Spinal cord (tissue), 9 donors: ENCODE measurements at regions not wholly inside any gene's neighbourhood (a gene's known extent, or its start where the extent isn't known, plus 50 kb on each side); places are given as distances from the start of the nearest gene placed in this dataset.
A peak's percentile ranks its signal among the peaks of the same experiment; 100 is the strongest.

Experiments
- DNase-seq, 6 donors: peaks; one replicate each; pipeline versions ENCODE4 v3.0.0 to v3.0.0-alpha.2; 2013 to 2015; ENCODE audit warnings: low spot score in 6 of 6, low read depth in 4 of 6
- H3K27ac ChIP-seq: one replicate; pipeline ENCODE4 v1.5.1; 2013; ENCODE audit warnings: low read depth, low read length, control low read depth
- H3K27me3 ChIP-seq: one replicate; pipeline ENCODE4 v1.6.1; 2013; ENCODE audit warnings: low read length; ENCODE audit not compliant: control insufficient read depth, insufficient read depth
- H3K36me3 ChIP-seq: one replicate; pipeline ENCODE4 v1.6.1; 2013; ENCODE audit warnings: low read length; ENCODE audit not compliant: control insufficient read depth, insufficient read depth
- H3K4me1 ChIP-seq: one replicate; pipeline ENCODE4 v1.6.1; 2013; ENCODE audit warnings: low read length; ENCODE audit not compliant: control insufficient read depth, insufficient read depth
- H3K4me3 ChIP-seq: one replicate; pipeline ENCODE4 v1.5.1; 2013; ENCODE audit warnings: low read depth, low read length, control low read depth
- H3K9me3 ChIP-seq: one replicate; pipeline ENCODE4 v1.6.1; 2013; ENCODE audit warnings: low read length; ENCODE audit not compliant: control insufficient read depth, insufficient read depth
- WGBS: methylation state at CpG from one replicate; pipeline ENCODE4 v1.1.5; 2013; ENCODE audit warnings: missing lambda C conversion rate; ENCODE audit not compliant: insufficient coverage; 5-methylcytosine and 5-hydroxymethylcytosine counted together
- donor health status: healthy.

GRCh38 chr3:24857945-24858344 is 363.3 kb upstream of the THRB start:
- no peak overlapping the region for H3K4me3 ChIP-seq
- no peaks in the 10 kb centered on the region for H3K36me3 ChIP-seq
- H3K9me3 ChIP-seq = no peaks in the 10 kb centered on the region
- DNase-seq = no peak
- no peaks in the 10 kb centered on the region for H3K27me3 ChIP-seq
- no peaks in the 10 kb centered on the region for H3K4me1 ChIP-seq
- no CpG with 5 or more reads among the region's 1 CpG for WGBS
- H3K27ac ChIP-seq = no peak overlapping the region

- Histone ChIP-seq H3K4me1 (no peaks in the 10 kb centered on the region), H3K27ac (no peak overlapping the region), H3K36me3 (no peaks in the 10 kb centered on the region), H3K4me3 (no peak overlapping the region), H3K27me3 (no peaks in the 10 kb centered on the region), H3K9me3 (no peaks in the 10 kb centered on the region)
- 65% methylated on average over 4 of the region's 5 CpGs for WGBS
- DNase-seq = peak in 3 of 6 donors; percentile 17 to 92 (median 17)
Measured at GRCh38 chr3:24863215-24863614, 368.6 kb upstream of the THRB start.

- WGBS = no CpG with 5 or more reads among the region's 4 CpGs
- H3K27ac ChIP-seq = no peak overlapping the region
Measured at GRCh38 chr3:24867783-24868182, 373.1 kb upstream of the THRB start.

GRCh38 chr3:24881239-24881638 is 386.6 kb upstream of the THRB start:
- DNase-seq = no peak
- no peaks in the 10 kb centered on the region for H3K27me3 ChIP-seq
- no peak overlapping the region for H3K4me3 ChIP-seq
- H3K4me1 ChIP-seq = no peaks in the 10 kb centered on the region
- H3K27ac ChIP-seq = no peak overlapping the region
- WGBS = no CpG with 5 or more reads among the region's 2 CpGs
- no peaks in the 10 kb centered on the region for H3K36me3 ChIP-seq
- no peaks in the 10 kb centered on the region for H3K9me3 ChIP-seq

More at GRCh38 chr3:24867783-24868182, 373.1 kb upstream of the THRB start:
- Histone ChIP-seq H3K9me3 (no peaks in the 10 kb centered on the region), H3K4me3 (no peak overlapping the region), H3K36me3 (no peaks in the 10 kb centered on the region), H3K27me3 (no peaks in the 10 kb centered on the region), H3K4me1 (no peaks in the 10 kb centered on the region)
- DNase-seq = peak in 1 of 6 donors; percentile 53

DNA sequence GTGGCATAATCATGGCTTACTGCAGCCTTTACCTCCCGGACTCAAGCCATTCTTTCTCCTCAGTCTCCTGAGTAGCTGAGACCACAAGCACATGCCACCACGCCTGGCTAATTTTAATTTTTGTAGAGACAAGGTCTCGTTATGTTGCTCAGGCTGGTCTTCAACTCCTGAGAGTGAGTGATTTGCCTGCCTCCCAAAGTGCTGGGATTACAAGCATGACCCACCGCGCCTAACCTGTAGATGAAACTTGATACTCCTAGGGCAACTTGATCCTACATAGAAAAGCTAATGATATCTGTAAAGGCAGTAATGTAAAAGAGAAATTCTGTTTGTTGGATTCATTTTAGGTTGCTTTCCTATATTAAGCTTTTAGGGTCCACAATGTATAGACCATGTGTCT is 391.9 kb upstream of the THRB start:
- H3K4me1 ChIP-seq = no peaks in the 10 kb centered on the region
- H3K27me3 ChIP-seq = no peaks in the 10 kb centered on the region
- 89% methylated on average over 3 of the region's 5 CpGs for WGBS
- no peak for DNase-seq
- no peak overlapping the region for H3K27ac ChIP-seq
- no peak overlapping the region for H3K4me3 ChIP-seq
- H3K36me3 ChIP-seq = no peaks in the 10 kb centered on the region
- H3K9me3 ChIP-seq = no peaks in the 10 kb centered on the region

DNA sequence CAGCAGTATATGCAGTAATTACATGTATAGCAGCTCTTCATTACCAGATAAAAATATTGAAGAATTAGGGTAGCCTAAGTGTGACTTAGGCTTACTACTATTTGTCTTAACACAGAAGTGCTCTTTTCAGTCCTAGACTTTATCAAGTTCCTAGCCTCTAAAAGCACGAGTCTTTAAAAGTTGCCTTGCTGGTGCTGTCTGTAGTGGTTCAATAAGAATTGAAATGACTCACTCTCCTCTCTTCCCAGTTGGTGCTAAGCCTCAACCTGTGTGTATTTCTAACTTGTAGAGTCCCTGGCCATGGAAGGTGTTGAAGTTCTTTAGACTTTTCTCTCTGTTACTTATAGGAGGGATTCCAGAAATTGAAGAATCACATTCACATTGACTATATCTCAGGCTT is 395.4 kb upstream of the THRB start:
- H3K9me3 ChIP-seq = no peaks in the 10 kb centered on the region
- WGBS = no CpG with 5 or more reads among the region's 1 CpG
- no peaks in the 10 kb centered on the region for H3K4me1 ChIP-seq
- DNase-seq = no peak
- no peaks in the 10 kb centered on the region for H3K36me3 ChIP-seq
- no peak overlapping the region for H3K4me3 ChIP-seq
- no peaks in the 10 kb centered on the region for H3K27me3 ChIP-seq
- H3K27ac ChIP-seq = no peak overlapping the region

- Histone ChIP-seq H3K4me1 (no peaks in the 10 kb centered on the region), H3K36me3 (no peaks in the 10 kb centered on the region), H3K4me3 (no peak overlapping the region), H3K9me3 (no peaks in the 10 kb centered on the region), H3K27me3 (no peaks in the 10 kb centered on the region), H3K27ac (no peak overlapping the region)
- 80% methylated on average over 1 of the region's 4 CpGs for WGBS
- DNase-seq = peak in 1 of 6 donors; percentile 16
Measured at GRCh38 chr3:24899373-24899772, 404.7 kb upstream of the THRB start.

GRCh38 chr3:24899901-24900603 is 405.4 kb upstream of the THRB start:
- no peak overlapping the region for H3K4me3 ChIP-seq
- no peaks in the 10 kb centered on the region for H3K4me1 ChIP-seq
- no peaks in the 10 kb centered on the region for H3K27me3 ChIP-seq
- peaks cover 2% of the 10 kb centered on the region for H3K9me3 ChIP-seq
- H3K27ac ChIP-seq = no peak overlapping the region
- no peak for DNase-seq
- H3K36me3 ChIP-seq = no peaks in the 10 kb centered on the region
- 100% methylated on average over 1 of the region's 4 CpGs for WGBS

- Histone ChIP-seq H3K36me3 (no peaks in the 10 kb centered on the region), H3K9me3 (peaks cover 3% of the 10 kb centered on the region), H3K4me1 (no peaks in the 10 kb centered on the region), H3K27me3 (no peaks in the 10 kb centered on the region), H3K4me3 (no peak overlapping the region), H3K27ac (no peak overlapping the region)
- no peak for DNase-seq
- WGBS = no CpG with 5 or more reads among the region's 1 CpG
Measured at GRCh38 chr3:24905266-24905665, 410.6 kb upstream of the THRB start.

GRCh38 chr3:24907106-24907505 is 412.5 kb upstream of the THRB start:
- Histone ChIP-seq H3K9me3 (peaks cover 3% of the 10 kb centered on the region), H3K4me1 (no peaks in the 10 kb centered on the region), H3K27ac (no peak overlapping the region), H3K36me3 (no peaks in the 10 kb centered on the region), H3K4me3 (no peak overlapping the region), H3K27me3 (no peaks in the 10 kb centered on the region)
- no peak for DNase-seq
- WGBS = 100% methylated on average over 1 of the region's 2 CpGs
